Pons (tissue), 1 donor: ENCODE measurements at regions not wholly inside any gene's neighbourhood (a gene's known extent, or its start where the extent isn't known, plus 50 kb on each side); places are given as distances from the start of the nearest gene placed in this dataset.
"Not testable (repeated sequence)": the region's sequence is repeated elsewhere in the genome, so short reads cannot be mapped to it uniquely, and the experiment has no call there.

ENCODE experiments used
- DNase-seq: peaks from one replicate; pipeline ENCODE4 v3.0.0-alpha.2; 2016; ENCODE audit warnings: low spot score

DNA sequence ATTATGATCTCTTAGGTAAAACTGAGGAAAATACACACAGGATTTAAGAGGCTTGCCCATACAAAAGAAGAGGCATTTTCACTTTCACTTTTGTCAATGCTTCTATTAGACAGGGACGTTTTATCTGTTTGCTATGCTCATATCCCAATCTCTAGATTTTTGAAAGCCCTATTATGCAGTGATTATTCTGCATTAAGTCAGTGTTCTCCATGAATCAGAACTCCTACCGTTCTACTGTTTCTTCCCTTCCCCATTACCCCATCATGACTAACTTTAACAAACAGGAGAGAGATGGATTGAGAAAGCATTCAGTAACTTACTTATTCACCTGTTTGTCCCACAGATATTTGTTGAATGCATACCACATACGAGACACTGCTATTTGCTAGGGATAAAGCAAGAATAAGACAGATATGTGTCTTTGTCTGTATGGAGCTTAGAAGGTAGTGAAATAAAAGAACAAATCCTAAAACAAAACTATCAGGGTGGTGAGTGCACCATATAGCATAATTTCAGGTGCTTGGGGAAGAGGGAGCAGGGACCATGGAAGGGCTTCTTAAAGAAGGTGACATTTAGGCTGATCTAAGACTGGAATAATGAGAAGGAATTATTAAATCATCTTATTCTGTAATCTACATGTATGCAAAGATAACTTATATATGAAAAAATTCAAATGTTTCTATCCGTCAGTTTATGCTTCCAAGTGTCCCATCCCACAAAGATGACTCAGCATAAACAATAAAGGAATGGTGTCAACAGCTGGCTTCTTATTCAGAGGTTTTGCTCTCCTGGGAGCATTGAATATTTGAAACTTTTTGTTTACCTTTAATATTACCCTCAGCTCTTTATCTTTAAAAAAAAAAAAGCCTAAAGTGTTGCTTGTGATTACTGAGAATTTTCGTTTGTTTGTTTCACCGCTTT is 328.1 kb downstream of the HINT1 start:
- peak; percentile 13 for DNase-seq

DNA sequence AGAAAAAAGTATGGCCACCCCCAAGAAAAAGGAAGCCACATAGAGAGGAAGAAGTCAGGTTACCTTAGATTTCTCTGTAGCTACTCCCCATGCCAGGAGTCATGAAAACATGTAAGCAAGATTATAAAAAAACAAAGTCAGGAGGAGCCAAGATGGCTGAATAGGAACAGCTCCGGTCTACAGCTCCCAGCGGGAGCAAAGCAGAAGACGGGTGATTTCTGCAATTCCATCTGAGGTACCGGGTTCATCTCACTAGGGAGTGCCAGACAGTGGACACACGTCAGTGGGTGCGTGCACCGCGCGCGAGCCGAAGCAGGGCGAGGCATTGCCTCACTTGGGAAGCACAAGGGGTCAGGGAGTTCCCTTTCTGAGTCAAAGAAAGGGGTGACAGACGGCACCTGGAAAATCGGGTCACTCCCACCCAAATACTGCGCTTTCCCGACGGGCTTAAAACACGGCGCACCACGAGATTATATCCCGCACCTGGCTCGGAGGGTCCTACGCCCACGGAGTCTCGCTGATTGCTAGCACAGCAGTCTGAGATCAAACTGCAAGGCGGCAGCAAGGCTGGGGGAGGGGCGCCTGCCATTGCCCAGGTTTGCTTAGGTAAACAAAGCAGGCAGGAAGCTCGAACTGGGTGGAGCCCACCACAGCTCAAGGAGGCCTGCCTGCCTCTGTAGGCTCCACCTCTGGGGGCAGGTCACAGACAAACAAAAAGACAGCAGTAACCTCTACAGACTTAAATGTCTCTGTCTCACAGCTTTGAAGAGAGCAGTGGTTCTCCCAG is 347.3 kb downstream of the HINT1 start:
- DNase-seq, result not testable (repeated sequence)

DNA sequence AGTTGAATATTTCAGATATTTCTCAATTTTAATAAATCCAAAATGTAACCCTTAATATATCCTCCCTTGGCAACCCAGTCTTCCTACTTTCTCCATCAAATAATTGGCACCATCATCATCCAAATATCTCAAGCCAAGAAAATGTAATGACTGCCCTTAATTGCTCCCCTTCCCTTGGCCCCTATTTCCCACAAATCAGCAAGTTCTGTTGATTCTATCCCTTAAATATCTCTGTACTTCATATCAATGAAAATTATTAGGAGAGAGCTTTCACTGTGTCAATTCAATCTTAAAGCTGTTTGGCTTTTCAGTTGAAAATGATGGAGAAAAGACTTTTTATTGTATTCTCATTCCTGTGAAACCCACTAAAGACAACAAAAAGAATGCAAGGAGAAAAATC is 349.8 kb downstream of the HINT1 start:
- no peak for DNase-seq

DNA sequence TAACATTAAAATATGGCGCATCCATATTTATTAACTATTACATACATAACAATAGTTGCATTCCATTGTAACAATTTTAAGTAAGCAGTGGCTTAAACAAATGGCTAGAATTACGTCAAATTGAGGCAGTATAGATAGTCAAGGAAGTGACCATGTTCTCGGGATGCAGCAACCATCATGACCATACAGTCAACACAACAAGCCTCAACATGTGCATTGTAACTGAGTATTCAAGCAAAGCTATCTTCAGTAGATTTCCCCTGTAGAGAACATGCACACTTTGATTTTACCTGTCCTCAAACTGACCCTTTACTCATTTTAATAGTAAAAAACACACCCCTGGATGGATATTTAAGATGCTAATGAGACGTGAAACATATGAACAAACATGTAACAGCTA is 356.4 kb downstream of the HINT1 start:
- DNase-seq, result no peak

DNA sequence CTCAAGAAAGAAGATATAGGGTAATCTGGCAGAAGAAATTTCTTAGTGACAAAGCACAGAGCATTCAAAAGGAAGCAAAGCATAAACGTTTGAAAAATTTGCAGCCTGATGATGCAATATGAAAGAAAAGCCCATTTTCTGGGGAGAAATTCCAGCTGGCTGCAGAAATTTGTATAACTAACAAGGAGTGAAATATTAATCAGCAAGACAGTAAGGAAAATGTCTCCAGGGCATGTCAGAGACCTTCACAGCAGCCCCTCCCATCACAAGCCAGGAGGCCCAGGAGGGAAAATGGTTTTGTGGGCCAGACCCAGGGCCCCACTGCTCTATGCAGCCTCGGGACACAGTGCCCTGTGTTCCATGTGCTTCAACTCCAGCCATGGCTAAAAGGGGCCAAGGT is 359.4 kb downstream of the HINT1 start:
- DNase-seq, result no peak

DNA sequence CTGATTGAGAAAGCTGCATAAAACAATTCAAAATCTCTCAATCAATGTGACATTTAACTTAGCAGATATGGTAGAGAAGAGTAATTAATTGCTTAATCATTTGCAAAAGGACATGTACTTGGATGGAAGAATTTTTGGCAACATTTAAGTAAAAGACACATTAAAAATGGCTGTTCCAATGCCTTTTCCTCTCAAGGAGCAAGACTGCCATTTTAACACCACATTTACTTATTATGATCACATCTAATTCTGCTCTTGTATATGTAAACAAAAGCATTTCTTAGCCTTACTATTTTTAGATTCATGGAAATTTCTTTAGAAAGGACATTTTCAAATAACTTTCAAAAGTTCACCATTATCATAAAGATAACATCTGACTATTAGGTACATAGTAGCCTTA is 360.0 kb downstream of the HINT1 start:
- no peak for DNase-seq

DNA sequence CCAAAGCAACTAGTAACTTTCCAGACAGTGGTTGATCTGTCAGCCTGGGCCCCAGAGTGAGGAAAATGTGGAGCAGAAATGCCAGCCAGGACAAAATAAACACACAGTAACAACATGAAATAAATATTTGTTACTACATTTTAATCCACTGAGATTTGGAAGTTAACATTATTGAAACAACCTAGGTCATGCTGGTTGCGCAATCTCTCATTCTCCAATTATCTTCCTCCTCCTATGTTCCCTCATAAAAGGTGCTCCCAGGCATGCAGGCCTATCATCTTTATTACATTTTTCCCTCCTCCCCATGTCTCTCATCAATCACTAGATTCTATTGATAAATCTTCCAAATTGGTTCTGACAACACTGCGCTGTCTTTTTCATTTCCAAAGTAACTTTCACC is 363.1 kb downstream of the HINT1 start:
- DNase-seq, result no peak

DNA sequence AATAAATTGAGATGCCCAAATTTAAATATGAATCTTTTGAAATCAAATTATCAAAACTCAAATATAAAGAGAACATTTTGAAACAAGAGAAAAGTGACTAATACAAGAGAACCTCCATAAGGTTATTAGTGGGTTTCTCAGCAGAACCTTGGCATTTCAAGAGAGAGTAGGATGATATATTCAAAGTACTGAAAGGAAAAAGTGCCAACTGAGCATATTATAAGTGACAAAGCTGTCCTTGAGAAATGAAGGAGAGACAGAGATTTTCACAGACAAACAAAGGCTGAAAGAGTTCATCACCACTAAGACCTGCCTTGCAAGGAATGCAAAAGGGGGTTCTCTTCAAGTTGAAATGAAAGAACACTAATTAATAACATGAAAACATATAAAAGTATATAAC is 366.0 kb downstream of the HINT1 start:
- no peak for DNase-seq

DNA sequence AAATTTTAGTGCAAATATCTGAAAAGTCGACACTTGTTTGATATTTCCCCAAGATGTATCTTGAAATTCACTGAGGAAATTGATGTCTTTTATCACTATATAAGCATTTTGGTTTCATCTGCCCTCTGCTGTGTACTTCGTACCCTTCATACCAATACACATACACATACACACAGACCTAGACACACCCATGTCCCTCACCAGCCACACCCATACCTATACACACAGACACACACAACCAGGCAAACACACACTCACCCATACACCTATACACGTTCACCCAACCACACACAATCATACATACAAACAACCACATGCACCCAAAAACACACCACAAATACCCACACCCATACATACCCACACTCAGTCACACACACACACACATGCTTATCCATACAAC is 367.8 kb downstream of the HINT1 start:
- no peak for DNase-seq

DNA sequence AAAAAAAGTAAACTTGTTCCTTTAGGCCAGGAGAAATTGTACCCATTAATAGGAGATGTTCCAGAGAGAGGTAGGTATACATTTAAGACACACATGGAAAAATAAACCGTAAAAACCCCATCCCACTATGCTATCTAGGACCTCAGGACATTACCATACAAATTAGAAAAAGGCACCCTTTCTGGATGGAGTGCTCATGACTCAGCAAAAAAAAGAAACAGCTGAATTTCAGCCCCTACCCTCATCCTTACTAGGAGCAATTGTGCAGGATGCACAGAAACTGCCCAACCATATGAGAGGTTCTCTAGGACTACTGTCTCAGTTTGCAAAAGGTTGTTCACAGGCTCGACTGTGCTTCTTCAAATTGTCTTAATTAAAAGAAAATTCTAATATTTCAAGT is 368.2 kb downstream of the HINT1 start:
- DNase-seq, result no peak

DNA sequence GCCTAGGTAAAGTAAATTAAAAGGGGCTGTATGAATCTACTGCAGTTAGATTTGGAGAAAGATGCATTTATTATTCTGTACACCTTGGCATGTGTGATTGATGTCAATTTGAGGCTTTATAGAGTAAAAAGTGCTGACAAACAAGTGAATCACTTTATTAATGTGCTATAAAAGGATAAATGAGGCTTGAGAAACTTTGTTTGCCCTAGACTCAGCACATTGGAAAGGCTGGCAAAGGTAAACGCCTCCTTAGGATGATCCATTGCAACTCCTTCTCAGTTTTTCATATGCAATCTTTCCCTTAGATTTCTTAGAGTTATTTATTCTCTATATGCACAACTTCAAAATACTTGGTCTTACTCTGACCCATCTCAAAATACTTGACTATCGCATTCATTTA is 369.0 kb downstream of the HINT1 start:
- no peak for DNase-seq

DNA sequence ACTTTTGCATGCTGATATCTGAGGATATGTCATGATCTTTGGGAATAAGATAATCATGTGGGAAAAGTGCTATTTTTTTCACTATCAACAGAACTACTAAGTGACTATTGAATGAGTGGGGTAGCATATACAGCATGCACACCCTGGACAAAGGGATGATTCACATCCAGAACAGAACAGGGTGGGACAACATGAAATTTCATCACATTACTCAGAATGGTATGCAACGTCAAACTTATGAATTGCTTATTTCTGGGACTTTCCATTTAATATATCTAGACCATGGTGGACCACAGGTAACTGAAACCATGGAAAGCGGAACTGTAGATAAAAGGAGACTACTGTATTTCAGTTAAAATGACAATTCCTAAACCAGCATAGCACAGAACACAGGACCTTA is 370.0 kb downstream of the HINT1 start:
- DNase-seq, result no peak

DNA sequence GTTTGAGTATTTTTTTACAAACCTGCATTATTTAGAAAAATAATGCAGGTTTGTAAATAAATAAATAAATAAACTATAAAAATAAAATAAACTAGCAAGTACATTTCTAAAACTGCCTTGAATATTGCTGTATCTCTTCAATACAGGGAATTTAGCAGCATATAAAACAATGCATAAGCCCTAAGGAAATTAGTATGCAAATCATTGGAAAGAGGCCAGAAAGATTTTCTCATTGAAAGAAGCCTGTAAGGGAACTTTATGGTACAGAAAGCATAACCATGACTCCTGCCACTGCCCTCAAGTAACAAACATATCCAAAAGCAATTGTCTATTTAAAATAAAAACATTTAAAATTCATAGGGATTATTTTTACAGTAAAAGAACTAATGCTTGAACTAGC is 387.3 kb downstream of the HINT1 start:
- no peak for DNase-seq

DNA sequence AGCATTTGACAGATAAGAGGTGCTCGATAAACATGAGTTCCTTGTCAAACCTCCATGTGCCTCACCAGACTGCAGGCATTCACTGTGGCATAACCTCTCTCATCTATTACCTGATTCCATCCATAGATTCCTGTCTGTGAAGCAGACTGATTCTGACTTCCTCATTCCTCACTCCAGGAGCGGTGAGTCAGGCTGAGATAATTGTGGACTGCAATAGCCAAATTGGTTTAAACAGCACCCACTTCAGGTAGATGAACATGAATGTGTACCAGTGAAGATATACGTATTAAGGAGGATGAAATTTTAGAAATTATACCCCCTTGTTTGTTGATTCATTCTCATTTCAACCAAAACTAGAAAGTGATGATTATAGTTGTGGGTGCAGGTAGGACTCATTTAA is 391.2 kb downstream of the HINT1 start:
- no peak for DNase-seq

DNA sequence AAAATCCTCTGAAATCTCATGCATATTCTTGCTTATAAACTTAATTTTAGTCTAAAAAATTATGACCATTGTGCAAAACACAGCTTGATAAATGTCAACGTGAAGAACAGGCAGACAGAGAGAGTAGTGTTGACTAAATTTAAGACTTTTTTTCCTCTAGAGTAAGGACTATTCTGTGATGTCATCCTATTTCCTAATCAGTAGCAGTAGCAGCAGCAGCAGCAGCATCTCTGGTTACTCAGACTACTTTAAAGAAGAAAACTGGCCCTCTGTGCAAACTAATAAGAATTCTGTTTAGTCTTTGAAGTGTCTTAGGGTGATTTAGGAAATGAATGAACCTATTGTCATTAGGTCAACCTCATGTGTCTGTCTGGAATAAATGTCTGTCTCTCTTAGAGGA is 403.0 kb downstream of the HINT1 start:
- DNase-seq, result no peak

DNA sequence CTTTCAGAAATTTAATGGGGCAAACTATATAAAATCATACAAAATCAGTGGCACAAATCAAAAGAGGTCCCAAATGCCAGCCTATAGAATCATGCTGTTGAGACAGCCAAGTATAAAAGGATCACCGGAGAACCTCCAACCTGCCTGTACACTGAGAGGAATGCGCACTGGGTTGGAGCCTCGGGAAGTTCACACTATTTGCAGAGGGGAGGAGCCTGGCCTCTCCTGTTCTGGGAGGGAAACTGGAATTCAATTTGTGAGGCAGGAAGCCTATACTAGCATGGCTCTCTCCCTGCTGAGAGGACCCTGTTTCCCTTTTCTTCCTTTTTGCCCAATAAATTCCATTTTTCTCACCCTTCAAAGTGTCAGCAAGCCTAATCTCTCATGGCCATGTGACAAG is 406.0 kb downstream of the HINT1 start:
- DNase-seq, result no peak

DNA sequence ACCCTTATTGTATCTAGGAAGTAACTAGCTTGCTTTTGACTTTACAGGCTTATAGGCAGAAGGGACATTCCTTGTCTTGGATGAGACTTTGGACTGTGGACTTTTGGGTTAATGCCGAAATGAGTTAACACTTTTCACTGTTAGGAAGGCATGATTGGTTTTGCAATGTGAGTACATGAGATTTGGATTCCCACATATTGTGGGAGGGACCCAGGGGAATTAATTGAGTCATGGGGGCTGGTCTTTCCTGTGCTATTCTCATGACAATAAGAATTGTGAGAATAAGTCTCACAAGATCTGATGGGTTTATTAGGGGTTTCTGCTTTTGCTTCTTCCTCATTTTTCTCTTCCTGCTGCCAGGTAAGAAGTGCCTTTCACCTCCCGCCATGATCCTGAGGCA is 417.5 kb downstream of the HINT1 start:
- DNase-seq, result no peak

DNA sequence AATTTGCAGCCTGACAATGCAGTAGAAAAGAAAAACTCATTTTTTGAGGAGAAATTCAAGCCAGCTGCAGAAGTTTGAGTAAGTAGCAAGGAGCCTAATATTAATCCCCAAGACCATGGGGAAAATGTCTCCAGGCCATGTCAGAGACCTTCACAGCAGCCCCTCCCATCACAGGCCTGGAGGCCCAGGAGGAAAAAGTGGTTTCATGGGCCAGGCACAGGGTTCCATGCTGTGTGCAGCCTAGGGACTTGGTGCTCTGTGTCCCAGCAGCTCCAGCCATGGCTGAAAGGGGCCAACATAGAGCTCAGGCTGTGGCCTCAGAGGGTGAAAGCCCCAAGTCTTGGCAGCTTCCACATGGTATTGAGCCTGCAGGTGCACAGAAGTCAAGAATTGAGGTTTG is 418.4 kb downstream of the HINT1 start:
- DNase-seq, result not testable (repeated sequence)

DNA sequence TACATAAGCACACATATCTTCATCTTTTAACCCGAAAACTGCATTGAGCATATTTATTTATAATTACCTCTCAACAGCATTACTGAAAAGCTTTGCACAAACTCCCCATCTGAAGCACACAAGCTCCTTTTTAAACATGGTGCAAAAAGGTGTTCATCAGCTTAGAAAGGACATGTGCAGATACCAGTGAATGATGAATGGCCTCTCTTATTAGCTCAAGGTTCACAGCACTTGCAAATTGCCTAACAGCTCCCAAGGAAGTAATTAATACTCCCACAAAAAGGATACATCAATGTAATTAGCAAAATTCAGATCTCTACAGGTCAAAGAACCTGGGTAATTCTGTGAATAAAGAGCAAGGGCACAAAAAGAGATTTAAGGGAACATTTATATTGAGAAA is 422.0 kb downstream of the HINT1 start:
- no peak for DNase-seq

DNA sequence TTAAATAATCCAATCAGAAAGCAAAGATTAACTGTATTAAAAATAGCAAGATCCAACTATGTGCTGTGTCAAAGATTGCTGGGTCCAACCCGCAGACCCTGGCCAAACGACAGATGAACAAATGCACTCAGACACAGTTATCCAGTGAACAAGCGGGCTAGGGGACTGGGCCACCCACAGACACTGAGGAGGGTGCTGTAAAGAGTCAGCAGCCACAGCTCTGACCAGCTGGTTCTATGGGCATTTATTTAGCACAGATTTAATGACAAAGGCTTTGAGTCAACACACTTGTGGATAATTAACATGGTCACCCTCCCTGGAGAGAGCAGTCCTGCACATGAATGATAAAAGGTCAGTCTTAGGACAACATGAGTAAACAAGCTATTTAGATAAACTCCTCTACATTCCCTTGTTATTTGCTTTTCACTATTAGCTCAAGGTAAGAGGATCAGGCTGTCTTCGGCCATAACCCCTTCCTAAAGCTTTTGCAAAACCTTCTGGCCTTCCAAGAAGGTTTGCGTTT is 424.9 kb downstream of the HINT1 start:
- DNase-seq, result no peak

DNA sequence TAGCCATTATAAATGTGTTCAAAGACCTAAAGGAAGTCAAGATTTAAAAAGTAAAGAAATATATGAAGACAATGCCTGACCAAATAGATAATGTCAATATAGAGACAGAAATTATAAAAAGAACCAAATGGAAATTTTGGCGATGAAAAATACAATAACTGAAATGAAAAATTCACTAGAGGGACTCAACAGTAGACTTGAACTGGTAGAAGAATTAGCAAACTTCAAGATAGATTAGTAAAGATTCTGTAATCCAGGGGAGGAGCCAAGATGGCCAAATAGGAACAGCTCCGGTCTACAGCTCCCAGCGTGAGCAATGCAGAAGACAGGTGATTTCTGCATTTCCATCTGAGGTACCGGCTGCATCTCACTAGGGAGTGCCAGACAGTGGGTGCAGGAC is 433.2 kb downstream of the HINT1 start:
- no peak for DNase-seq

DNA sequence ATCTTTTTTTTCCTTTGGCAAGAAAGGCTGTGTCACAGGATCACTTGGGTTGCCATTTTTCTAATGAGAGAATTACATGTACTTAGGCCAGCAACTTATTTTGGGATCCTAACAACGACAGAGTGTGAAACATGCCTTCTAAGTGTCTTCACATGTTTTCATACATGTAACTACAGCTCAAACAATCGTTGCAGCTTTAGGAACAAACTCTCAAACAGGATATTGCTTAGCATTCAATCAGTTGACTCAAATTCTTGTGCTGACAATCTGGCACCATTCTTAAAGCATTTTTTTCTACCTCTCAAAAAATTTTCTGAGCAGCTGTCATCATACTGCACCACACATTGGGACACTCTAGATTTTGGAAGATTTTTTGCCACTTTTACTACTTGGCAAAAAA is 435.5 kb downstream of the HINT1 start:
- DNase-seq, result no peak

DNA sequence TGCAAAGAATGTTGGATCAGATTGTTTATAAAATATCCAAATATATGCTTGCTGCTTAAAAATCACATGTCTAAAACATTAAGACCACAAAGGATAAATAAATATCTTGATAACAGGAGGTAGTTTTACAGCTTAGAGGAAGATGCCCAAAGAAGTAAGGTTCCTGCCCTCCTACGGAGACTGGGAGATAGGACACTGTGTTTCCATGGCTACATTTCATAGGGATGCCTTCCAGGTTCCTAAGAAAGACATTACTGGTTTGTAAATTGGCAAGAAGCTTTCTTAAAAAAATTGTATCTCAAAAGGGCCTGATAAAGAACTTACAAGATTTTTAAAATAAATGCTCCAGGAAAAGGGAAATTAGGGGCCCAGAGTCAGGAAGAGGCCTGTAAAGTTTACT is 437.2 kb downstream of the HINT1 start:
- DNase-seq, result no peak
